ENCODE measurements at regions not wholly inside any gene's neighbourhood (a gene's known extent, or its start where the extent isn't known, plus 50 kb on each side); places are given as distances from the start of the nearest gene placed in this dataset.

DNA sequence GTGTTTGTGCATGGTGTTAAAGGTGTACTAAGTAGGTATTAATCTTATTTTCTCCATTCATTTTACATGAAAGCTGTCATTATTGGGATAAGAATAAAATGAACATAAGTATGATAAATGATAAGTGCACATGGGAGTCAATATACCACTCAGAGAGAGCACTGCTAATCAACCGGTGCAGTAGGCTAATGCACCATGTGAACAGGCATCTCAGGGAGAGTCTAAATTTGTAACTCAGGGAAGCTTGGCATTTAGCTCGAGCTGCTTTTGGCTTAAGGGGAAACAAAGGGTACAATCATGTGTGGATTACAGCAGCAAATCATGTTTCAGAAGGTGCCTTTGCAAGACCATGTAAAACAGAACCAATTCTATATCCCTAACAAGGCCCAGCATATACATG, 127.4 kb downstream of the MGST1 start:
- no peaks in the 10 kb centered on the region for H3K9me3 Mint-ChIP-seq
- H3K9me3 ChIP-seq (ENCODE audit: control insufficient read depth, low read depth, low read length), result no peaks in the 10 kb centered on the region

More for the DNA sequence above, 127.4 kb downstream of the MGST1 start:
- Histone ChIP-seq H3K14ac (ENCODE audit: insufficient read depth, low read length) (no peak overlapping the region), H3K9ac (ENCODE audit: extremely low read depth, insufficient read length, low read length) (no peak overlapping the region), H2BK120ac (ENCODE audit: low read depth, low read length, poor library complexity, severe bottlenecking) (no peak overlapping the region), H2BK12ac (ENCODE audit: insufficient read length, low read depth, low read length) (no peak overlapping the region), H3T11ph (ENCODE audit: low read length) (no peak overlapping the region), H3K4me1 (ENCODE audit: insufficient read depth, low read length) (no peaks in the 10 kb centered on the region), H3K27ac (ENCODE audit: insufficient read length, low read depth, low read length) (no peak overlapping the region), H2BK20ac (ENCODE audit: low read depth, low read length, poor library complexity, severe bottlenecking) (no peak overlapping the region), H4K20me1 (ENCODE audit: control insufficient read depth, insufficient read depth, insufficient read length) (no peaks in the 10 kb centered on the region), H4K5ac (ENCODE audit: insufficient read length, low read depth, low read length) (no peak overlapping the region), H3K79me2 (ENCODE audit: insufficient read depth, low read length) (no peaks in the 10 kb centered on the region), H3K56ac (ENCODE audit: insufficient read length, low read depth, low read length) (no peak overlapping the region), H3K79me1 (ENCODE audit: insufficient read depth, low read depth, low read length, poor library complexity, severe bottlenecking) (no peaks in the 10 kb centered on the region), H4K8ac (replicated peaks; ENCODE audit: insufficient read length, low read depth, low read length) (no peak overlapping the region), H2BK15ac (ENCODE audit: low read depth, low read length) (no peak overlapping the region), H3K27me3 (ENCODE audit: insufficient read depth, low read length) (no peaks in the 10 kb centered on the region), H4K91ac (ENCODE audit: insufficient read length, low read depth, low read length) (no peak overlapping the region), H2AK5ac (ENCODE audit: insufficient read length, low read length) (no peak overlapping the region), H2BK5ac (ENCODE audit: insufficient read length, low read length) (no peak overlapping the region), H3K4ac (ENCODE audit: low read depth, low read length) (no peak overlapping the region), H2AFZ (ENCODE audit: low read length) (no peak overlapping the region), H3K4me2 (ENCODE audit: insufficient read depth, insufficient read length, low read length) (no peak overlapping the region), H3K18ac (ENCODE audit: insufficient read length, low read depth, low read length) (no peak overlapping the region), H3K23ac (ENCODE audit: insufficient read length, low read depth, low read length) (no peak overlapping the region), H3K23me2 (ENCODE audit: insufficient read length, low read depth, low read length, poor library complexity, severe bottlenecking) (no peaks in the 10 kb centered on the region)
- Mint-ChIP-seq H3K27me3 (ENCODE audit: low read depth) (no peaks in the 10 kb centered on the region), H3K27ac (no peak overlapping the region), H3K36me3 (ENCODE audit: insufficient read depth in 1 of 3, low read depth in 3 of 3) (no peaks in the 10 kb centered on the region), H3K4me3 (no peak overlapping the region), H3K4me1 (no peaks in the 10 kb centered on the region)
- WGBS (ENCODE audit: extremely low coverage, insufficient read length, low lambda C conversion rate), result no CpG with 5 or more reads among the region's 2 CpGs
- no peak for DNase-seq
- TF ChIP-seq, protein P1, sequence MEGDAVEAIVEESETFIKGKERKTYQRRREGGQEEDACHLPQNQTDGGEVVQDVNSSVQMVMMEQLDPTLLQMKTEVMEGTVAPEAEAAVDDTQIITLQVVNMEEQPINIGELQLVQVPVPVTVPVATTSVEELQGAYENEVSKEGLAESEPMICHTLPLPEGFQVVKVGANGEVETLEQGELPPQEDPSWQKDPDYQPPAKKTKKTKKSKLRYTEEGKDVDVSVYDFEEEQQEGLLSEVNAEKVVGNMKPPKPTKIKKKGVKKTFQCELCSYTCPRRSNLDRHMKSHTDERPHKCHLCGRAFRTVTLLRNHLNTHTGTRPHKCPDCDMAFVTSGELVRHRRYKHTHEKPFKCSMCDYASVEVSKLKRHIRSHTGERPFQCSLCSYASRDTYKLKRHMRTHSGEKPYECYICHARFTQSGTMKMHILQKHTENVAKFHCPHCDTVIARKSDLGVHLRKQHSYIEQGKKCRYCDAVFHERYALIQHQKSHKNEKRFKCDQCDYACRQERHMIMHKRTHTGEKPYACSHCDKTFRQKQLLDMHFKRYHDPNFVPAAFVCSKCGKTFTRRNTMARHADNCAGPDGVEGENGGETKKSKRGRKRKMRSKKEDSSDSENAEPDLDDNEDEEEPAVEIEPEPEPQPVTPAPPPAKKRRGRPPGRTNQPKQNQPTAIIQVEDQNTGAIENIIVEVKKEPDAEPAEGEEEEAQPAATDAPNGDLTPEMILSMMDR (conservative IDR thresholded peaks at IDR 0.05), result no peak
